ENCODE measurements at regions not wholly inside any gene's neighbourhood (a gene's known extent, or its start where the extent isn't known, plus 50 kb on each side); places are given as distances from the start of the nearest gene placed in this dataset.

- no peak for DNase-seq (ENCODE audit: low read depth)
- TF ChIP-seq CTCF (IDR thresholded peaks at IDR 0.05; ENCODE audit: low read depth, low read length) (no peak), POLR2A (IDR thresholded peaks at IDR 0.05; ENCODE audit: extremely low read depth, insufficient read length) (no peak), MAX (IDR thresholded peaks at IDR 0.05; ENCODE audit: low read depth, low read length) (no peak), MYC (IDR thresholded peaks at IDR 0.05; ENCODE audit: low read depth, low read length) (no peak)
- H3K4me3 ChIP-seq (ENCODE audit: low read depth, low read length): no peak overlapping the region
Observed at GRCh38 chr2:5955921-5956320, 263.7 kb downstream of the SOX11 start.

- no peak for TF ChIP-seq MYC (IDR thresholded peaks at IDR 0.05; ENCODE audit: low read depth, low read length)
- no peak for TF ChIP-seq POLR2A (IDR thresholded peaks at IDR 0.05; ENCODE audit: extremely low read depth, insufficient read length)
- TF ChIP-seq MAX (IDR thresholded peaks at IDR 0.05; ENCODE audit: low read depth, low read length): no peak
- TF ChIP-seq CTCF (IDR thresholded peaks at IDR 0.05; ENCODE audit: low read depth, low read length): no peak
- no peak for DNase-seq (ENCODE audit: low read depth)
- no peak overlapping the region for H3K4me3 ChIP-seq (ENCODE audit: low read depth, low read length)
Observed at GRCh38 chr2:5959836-5960820, 267.9 kb downstream of the SOX11 start.

GRCh38 chr2:5967506-5967905 is 275.3 kb downstream of the SOX11 start:
- H3K4me3 ChIP-seq (ENCODE audit: low read depth, low read length): no peak overlapping the region
- no peak for TF ChIP-seq POLR2A (IDR thresholded peaks at IDR 0.05; ENCODE audit: extremely low read depth, insufficient read length)
- TF ChIP-seq MYC (IDR thresholded peaks at IDR 0.05; ENCODE audit: low read depth, low read length): no peak
- no peak for TF ChIP-seq MAX (IDR thresholded peaks at IDR 0.05; ENCODE audit: low read depth, low read length)
- no peak for TF ChIP-seq CTCF (IDR thresholded peaks at IDR 0.05; ENCODE audit: low read depth, low read length)
- DNase-seq (ENCODE audit: low read depth): no peak

GRCh38 chr2:5969303-5969702 is 277.1 kb downstream of the SOX11 start:
- no peak for TF ChIP-seq CTCF (IDR thresholded peaks at IDR 0.05; ENCODE audit: low read depth, low read length)
- no peak for TF ChIP-seq MYC (IDR thresholded peaks at IDR 0.05; ENCODE audit: low read depth, low read length)
- no peak for TF ChIP-seq MAX (IDR thresholded peaks at IDR 0.05; ENCODE audit: low read depth, low read length)
- no peak for TF ChIP-seq POLR2A (IDR thresholded peaks at IDR 0.05; ENCODE audit: extremely low read depth, insufficient read length)
- no peak overlapping the region for H3K4me3 ChIP-seq (ENCODE audit: low read depth, low read length)
- no peak for DNase-seq (ENCODE audit: low read depth)

GRCh38 chr2:5970347-5970746 is 278.2 kb downstream of the SOX11 start:
- no peak for DNase-seq (ENCODE audit: low read depth)
- TF ChIP-seq MYC (IDR thresholded peaks at IDR 0.05; ENCODE audit: low read depth, low read length): no peak
- TF ChIP-seq MAX (IDR thresholded peaks at IDR 0.05; ENCODE audit: low read depth, low read length): no peak
- no peak for TF ChIP-seq CTCF (IDR thresholded peaks at IDR 0.05; ENCODE audit: low read depth, low read length)
- TF ChIP-seq POLR2A (IDR thresholded peaks at IDR 0.05; ENCODE audit: extremely low read depth, insufficient read length): no peak
- no peak overlapping the region for H3K4me3 ChIP-seq (ENCODE audit: low read depth, low read length)
